Muscle of back (tissue), 3 donors: ENCODE measurements at regions not wholly inside any gene's neighbourhood (a gene's known extent, or its start where the extent isn't known, plus 50 kb on each side); places are given as distances from the start of the nearest gene placed in this dataset.
A peak's percentile ranks its signal among the peaks of the same experiment; 100 is the strongest.
"Not testable (repeated sequence)": the region's sequence is repeated elsewhere in the genome, so short reads cannot be mapped to it uniquely, and the experiment has no call there.

Source experiments
- DNase-seq, 3 donors: peaks; one replicate each; pipeline versions ENCODE4 v3.0.0 to v3.0.0-alpha.2; 2013

GRCh38 chr7:9210114-9210513 lies 776.7 kb downstream of the NXPH1 start:
- DNase-seq = no peak

GRCh38 chr7:9217204-9217603 lies 783.8 kb downstream of the NXPH1 start:
- no peak for DNase-seq

DNA sequence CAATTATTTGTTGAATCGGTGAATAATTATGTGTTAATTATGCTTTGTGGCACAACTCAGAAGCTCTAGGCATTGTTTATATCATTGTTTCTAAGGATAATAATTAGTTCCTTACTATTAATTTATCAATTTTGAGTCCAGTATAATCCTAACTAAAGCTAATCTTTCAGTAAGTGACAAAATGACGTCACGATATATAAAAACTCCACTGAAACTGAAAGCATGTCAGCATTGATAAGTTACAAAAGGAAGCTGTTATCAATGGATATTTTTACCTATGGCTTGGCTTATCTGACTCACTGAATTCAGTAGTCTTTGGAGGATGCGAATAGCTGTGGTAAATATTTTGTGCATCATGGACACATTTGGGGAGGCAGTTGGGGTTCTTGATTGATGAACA lies 793.1 kb downstream of the NXPH1 start:
- DNase-seq = no peak

GRCh38 chr7:9231630-9232121 lies 798.3 kb downstream of the NXPH1 start:
- no peak for DNase-seq

DNA sequence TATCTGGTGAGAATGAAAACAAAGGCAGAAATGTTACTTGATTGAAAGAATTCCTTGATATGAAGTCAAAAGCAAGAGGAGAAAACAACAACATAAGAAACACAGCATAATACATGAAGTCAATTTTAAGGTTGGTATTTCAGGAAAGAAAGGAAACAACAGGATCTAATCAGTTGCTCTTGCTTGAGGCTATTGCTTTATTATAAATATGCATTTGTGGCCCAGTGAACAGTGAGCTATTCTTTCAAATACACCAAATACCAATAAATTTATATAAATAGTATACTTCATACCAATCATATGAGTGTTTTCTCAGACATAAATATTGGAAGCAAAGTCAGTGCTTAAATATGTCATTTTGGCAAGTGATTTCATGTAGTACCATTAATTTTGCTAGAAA lies 806.6 kb downstream of the NXPH1 start:
- no peak for DNase-seq

DNA sequence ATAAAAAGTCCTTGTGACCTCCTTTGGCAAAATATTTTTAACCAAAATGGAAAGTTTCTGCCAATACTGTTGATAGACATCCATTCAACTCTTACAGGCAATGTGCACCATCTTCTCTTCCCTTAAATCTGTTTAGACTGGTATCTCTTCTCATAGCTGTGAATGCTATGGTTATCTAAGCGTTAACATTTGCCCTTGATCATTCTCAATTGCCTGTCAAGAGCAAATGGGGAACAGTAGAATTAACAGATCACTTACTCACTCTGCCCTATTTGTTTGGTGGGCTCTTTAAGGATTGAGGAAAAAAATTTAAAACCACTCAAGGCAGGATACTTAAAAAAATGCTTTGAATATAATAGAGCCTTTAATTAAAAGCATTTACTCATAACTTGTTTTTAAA lies 808.4 kb downstream of the NXPH1 start:
- DNase-seq = no peak

- DNase-seq = no peak
These were observed 809.2 kb downstream of the NXPH1 start for GRCh38 chr7:9242636-9243035.

GRCh38 chr7:9250876-9251275 lies 817.5 kb downstream of the NXPH1 start:
- no peak for DNase-seq

DNA sequence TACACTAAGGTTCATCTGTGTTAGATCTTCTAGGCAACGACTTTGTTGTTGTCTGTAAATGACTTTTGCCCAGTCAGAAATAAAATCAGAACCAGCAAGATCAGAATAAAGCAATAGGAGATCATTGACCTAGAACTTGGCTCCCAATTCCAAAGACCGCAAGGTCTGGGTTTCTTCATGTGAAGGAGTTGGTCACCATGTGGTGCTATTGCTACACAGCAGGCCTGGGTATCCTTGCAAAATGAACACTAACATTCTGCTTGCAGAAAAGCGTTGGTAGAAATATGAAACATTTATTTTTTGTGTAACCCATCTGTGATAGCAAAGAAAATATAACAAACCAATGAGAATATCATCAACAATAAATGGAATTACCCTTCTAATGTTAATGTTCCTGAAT lies 831.0 kb downstream of the NXPH1 start:
- DNase-seq = no peak

- DNase-seq = no peak
These were observed 846.7 kb downstream of the NXPH1 start for GRCh38 chr7:9280088-9280487.

- DNase-seq = no peak
These were observed 849.8 kb downstream of the NXPH1 start for GRCh38 chr7:9283246-9283645.

- no peak for DNase-seq
These were observed 869.0 kb downstream of the NXPH1 start for GRCh38 chr7:9302436-9302835.

DNA sequence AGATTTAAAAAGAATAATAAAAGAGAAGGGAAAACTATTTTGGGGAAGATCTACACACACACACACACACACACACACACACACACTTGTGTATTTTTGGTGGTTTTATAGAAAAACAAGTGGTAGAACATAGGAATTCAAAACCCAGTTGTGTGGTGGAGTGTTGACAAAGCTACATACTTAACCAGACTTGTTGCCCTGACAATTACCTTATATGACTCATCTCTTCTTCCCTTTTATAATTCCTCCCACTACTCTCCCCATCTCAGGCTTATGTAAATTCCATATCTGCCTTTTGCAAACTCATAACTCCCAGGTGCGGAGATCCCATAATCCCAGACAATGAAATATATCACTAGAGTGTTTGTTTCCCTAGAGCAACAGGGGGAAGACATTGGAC lies 873.7 kb downstream of the NXPH1 start:
- DNase-seq = no peak

GRCh38 chr7:9324513-9324912 lies 891.1 kb downstream of the NXPH1 start:
- no peak for DNase-seq

DNA sequence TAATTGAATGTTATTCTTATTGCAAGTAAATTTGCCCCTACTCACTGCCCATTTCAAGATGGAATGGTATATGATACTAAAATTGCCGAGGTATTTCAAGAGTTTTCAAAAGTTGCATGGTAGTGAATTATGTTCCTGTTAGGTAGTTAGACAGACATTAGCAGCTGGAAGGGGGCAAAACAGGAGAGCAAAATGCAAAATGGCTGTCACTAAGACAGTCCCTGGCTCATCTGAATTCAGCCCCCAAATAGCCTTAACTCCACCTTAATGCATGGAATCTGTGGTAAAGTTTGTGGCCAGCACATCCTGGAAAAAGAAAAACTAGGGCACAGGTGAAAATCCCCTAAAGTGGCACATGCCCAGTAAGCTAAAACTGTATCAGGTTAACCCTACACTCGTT lies 894.9 kb downstream of the NXPH1 start:
- no peak for DNase-seq

GRCh38 chr7:9349625-9350024 lies 916.2 kb downstream of the NXPH1 start:
- no peak for DNase-seq

GRCh38 chr7:9391221-9391620 lies 957.8 kb downstream of the NXPH1 start:
- no peak for DNase-seq

GRCh38 chr7:9391984-9392383 lies 958.6 kb downstream of the NXPH1 start:
- DNase-seq = no peak

GRCh38 chr7:9404386-9404785 lies 971.0 kb downstream of the NXPH1 start:
- not testable (repeated sequence) for DNase-seq

DNA sequence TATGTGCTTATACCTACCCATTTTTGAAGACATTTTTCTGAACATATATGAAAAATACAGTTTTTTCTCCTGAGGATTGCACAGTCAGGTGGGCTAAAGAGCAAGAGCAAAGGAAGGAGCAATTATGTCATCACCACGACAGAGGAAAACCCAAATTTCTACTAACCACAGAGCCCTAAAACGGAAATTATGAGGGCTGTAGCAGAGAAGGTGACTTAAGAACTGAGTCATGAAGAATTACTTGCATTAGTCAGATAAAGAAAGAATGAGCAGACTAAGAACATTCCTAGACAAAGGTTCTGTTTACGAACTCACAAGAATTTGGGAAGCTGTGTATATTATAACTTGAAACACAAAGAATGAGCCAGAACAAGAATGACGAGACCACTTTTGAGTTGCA lies 974.4 kb downstream of the NXPH1 start:
- peak in 1 of 3 donors; percentile 7 for DNase-seq

- DNase-seq = no peak
These were observed 1020.1 kb downstream of the NXPH1 start for GRCh38 chr7:9453521-9453920.

- DNase-seq = peak in 1 of 3 donors; percentile 73
These were observed 1055.1 kb downstream of the NXPH1 start for GRCh38 chr7:9488555-9488954.

GRCh38 chr7:9498303-9498702 lies 1064.9 kb downstream of the NXPH1 start:
- DNase-seq = peak in 2 of 3 donors; percentile 1 to 5

DNA sequence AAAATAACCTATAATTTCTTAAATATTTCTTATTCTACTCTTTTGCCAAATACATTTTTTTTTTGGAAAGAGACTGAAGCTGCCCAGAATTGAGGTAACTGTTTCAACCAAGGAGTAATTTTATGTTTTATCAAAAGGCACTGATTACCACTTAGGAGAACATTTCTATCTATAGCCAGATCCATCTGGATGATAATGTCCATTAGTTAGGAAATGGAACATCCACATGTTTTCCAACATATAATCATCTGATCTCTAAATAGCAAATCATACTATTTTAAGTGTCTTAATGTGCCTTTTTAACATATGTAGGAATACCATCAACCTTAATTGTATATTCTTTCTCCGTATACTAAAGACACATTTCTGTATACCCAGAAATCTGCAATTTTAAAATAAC lies 1068.9 kb downstream of the NXPH1 start:
- DNase-seq = no peak

DNA sequence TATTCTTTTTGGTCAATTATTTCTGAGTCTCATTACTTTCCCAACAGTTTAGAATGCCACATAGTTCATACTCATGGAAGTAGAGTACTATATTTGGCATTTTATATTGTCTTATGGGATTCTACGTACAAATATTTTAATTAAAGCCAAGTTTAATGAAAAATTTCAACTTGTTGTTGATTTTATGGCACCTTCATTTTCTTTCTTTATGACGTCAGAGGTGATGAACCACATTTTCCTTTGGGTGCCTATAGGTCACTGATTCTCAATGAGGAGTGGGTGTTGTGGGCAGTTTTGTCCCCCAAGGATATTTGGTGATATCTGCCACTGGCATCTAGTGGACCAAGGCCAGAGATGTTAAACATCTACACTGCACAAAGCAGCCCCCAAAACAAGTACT lies 1071.3 kb downstream of the NXPH1 start:
- no peak for DNase-seq
